ENCODE measurements at regions not wholly inside any gene's neighbourhood (a gene's known extent, or its start where the extent isn't known, plus 50 kb on each side); places are given as distances from the start of the nearest gene placed in this dataset.

- TF ChIP-seq CTCF (IDR thresholded peaks at IDR 0.05; ENCODE audit: control insufficient read depth, insufficient read depth, low read depth, low read length, missing control alignments): no peak
- no peak for DNase-seq (ENCODE audit: low read depth)
- no peak overlapping the region for H3K4me3 ChIP-seq (ENCODE audit: control insufficient read depth, low read depth, low read length)
Measured at GRCh38 chr2:164110515-164110914, 374.7 kb upstream of the FIGN start.

- DNase-seq (ENCODE audit: low read depth): no peak
- no peak overlapping the region for H3K4me3 ChIP-seq (ENCODE audit: control insufficient read depth, low read depth, low read length)
- TF ChIP-seq CTCF (IDR thresholded peaks at IDR 0.05; ENCODE audit: control insufficient read depth, insufficient read depth, low read depth, low read length, missing control alignments): no peak
Measured at GRCh38 chr2:164109006-164109405, 373.2 kb upstream of the FIGN start.

DNA sequence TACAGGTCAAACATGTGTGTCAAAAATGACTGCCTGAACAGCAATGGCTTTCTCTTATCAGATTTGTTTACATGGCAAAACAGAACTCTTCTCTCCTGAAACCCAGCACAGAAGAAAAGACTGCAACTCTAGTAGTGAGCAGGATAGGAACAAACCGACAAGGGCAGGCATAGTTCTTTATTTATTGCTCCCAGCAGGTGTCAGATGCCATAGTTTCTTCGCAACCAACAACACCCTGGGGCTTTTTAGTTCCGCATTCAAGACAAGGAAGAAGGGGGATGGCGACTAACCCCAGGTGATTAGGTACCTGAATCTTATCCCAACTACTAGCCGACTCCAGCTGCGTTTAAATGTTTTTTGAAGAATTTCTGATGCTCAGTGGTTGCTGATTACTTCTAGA lies 367.5 kb upstream of the FIGN start:
- H3K4me3 ChIP-seq (ENCODE audit: control insufficient read depth, low read depth, low read length): no peak overlapping the region
- no peak for TF ChIP-seq CTCF (IDR thresholded peaks at IDR 0.05; ENCODE audit: control insufficient read depth, insufficient read depth, low read depth, low read length, missing control alignments)
- DNase-seq (ENCODE audit: low read depth): no peak

DNA sequence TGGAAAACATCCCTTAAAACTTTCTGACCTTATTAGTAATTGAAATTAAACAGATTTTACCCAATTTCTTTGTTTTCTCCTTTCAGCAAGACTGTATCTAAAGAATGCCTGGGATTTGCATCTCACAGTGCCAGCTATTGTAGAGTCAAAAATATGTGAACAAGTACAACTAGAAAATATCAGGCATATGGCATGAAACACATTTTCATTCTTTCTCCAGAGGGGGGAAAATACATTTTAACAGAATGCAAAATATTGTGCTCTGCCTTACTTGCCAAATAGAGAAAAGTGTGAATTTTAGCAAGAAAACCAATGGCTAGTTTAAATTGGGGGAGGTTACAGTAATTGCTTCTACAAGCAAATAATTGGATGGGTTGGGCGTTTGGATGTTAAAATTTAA lies 366.6 kb upstream of the FIGN start:
- TF ChIP-seq CTCF (IDR thresholded peaks at IDR 0.05; ENCODE audit: control insufficient read depth, insufficient read depth, low read depth, low read length, missing control alignments): no peak
- no peak for DNase-seq (ENCODE audit: low read depth)
- H3K4me3 ChIP-seq (ENCODE audit: control insufficient read depth, low read depth, low read length): no peak overlapping the region

DNA sequence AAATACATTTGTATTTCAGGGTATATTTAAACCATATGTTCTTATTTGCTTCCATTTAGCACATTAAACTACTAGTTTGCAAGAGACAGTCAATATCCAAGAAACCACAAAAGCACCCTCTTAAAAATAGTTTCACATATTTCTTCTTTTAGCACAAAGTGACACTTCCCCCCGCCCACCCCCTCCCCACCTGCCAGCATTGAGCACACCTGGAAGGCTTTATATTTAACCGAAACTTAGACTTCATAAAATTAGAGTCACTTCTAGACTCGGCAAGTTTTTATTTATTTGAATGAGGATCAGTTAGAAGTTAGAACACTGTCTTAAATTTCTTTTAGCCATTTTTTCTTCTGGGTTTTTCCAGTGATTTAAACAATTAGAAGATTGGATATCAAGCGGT lies 355.9 kb upstream of the FIGN start:
- H3K4me3 ChIP-seq (ENCODE audit: control insufficient read depth, low read depth, low read length): no peak overlapping the region
- no peak for TF ChIP-seq CTCF (IDR thresholded peaks at IDR 0.05; ENCODE audit: control insufficient read depth, insufficient read depth, low read depth, low read length, missing control alignments)
- no peak for DNase-seq (ENCODE audit: low read depth)

DNA sequence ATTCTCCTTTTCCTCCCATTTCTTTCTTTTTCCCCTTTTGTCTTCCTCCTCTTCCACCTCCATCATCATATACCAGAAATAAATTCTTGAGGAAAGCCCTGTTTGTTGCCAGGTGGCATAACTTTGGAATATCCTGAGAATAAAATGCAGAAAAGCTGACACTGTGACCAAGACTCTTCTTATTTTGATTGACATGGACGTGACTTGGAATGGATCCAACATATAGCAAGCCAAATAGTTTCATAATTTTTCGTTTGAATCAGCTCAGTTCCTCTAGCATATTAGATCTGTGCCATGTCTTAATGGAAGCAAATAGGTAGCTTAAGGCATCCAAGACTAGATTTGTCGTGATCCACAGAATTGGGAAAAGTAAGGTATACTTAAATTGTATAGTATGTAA lies 354.7 kb upstream of the FIGN start:
- TF ChIP-seq CTCF (IDR thresholded peaks at IDR 0.05; ENCODE audit: control insufficient read depth, insufficient read depth, low read depth, low read length, missing control alignments): no peak
- no peak for DNase-seq (ENCODE audit: low read depth)
- H3K4me3 ChIP-seq (ENCODE audit: control insufficient read depth, low read depth, low read length): no peak overlapping the region

DNA sequence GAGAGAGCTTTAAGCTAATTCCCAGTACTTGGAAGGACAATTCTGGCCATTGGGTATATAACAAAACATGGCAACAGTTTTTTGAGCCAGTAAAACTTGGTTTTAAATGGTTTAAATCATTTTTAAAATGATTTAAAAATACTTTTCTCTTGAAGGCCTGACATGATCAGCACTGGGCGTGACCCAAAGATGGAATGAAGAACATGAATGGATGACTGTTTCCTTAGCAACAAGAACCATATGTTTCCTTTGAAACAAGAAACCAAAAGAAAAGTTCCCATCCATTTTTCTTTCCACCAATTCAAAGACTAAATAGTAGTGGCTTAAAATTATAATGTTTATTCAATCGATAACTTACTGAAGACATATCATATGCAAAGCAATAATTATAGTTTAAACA lies 348.3 kb upstream of the FIGN start:
- no peak for DNase-seq (ENCODE audit: low read depth)

More for the DNA sequence above, 348.3 kb upstream of the FIGN start:
- TF ChIP-seq CTCF (IDR thresholded peaks at IDR 0.05; ENCODE audit: control insufficient read depth, insufficient read depth, low read depth, low read length, missing control alignments): no peak
- H3K4me3 ChIP-seq (ENCODE audit: control insufficient read depth, low read depth, low read length): no peak overlapping the region
